ENCODE measurements at regions not wholly inside any gene's neighbourhood (a gene's known extent, or its start where the extent isn't known, plus 50 kb on each side); places are given as distances from the start of the nearest gene placed in this dataset.

DNA sequence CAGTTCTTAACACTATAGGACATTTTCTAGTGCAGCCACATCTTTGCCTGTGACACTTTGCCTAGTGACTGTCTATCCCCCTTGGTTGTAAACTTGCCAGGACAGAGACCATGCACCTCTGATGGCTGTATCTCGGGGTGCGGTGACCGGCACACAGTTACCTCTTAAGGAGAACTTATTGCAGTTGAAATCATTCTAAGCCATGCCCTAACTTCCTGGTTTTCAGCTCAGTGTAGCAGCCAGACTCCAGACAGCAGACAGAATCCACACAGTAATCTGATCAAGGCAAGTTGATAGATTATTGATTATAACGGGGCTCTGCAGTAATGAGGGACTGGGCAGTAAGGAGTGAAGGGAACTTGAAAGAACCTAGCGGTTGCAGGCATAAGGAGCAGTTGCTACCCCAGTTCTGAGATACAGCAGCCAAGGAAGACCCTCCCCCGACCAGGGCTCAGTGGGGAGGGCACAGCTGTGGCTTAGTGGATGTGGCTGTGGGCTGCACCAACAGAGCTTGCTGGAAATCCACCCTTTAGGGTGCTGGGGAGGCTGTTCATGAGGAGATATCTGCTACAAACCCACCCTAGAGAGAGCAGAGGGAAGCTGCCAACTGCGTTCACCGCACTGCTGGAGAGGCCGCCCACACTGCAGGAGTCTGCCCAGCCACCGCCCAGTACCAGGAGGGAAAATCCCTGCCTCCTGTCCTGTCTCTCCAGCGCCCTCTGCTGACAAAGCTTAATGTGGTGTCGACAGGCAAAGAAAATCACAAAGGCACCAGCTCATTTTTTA, 58.2 kb upstream of the BEGAIN start:
- TF ChIP-seq, protein P1, sequence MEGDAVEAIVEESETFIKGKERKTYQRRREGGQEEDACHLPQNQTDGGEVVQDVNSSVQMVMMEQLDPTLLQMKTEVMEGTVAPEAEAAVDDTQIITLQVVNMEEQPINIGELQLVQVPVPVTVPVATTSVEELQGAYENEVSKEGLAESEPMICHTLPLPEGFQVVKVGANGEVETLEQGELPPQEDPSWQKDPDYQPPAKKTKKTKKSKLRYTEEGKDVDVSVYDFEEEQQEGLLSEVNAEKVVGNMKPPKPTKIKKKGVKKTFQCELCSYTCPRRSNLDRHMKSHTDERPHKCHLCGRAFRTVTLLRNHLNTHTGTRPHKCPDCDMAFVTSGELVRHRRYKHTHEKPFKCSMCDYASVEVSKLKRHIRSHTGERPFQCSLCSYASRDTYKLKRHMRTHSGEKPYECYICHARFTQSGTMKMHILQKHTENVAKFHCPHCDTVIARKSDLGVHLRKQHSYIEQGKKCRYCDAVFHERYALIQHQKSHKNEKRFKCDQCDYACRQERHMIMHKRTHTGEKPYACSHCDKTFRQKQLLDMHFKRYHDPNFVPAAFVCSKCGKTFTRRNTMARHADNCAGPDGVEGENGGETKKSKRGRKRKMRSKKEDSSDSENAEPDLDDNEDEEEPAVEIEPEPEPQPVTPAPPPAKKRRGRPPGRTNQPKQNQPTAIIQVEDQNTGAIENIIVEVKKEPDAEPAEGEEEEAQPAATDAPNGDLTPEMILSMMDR (IDR thresholded peaks at IDR 0.05; ENCODE audit: low read depth, low read length): peak; percentile 85
- peak; percentile 59 for DNase-seq (ENCODE audit: extremely low read depth, low read depth)

DNA sequence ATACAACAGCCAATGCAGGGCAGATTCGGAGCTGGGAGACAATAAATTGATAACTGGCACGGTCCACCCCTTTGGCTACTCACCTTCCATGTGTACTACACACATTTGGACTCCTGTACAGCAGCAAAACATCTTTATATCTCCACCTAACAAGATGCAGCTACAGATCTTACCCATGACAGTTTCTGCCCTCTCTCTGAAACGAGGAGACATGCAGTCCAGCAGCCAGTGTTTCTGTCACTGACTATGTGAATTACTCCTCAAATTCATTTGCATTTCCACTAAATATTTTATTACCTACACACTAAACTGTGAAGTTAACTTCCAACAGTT, 58.7 kb upstream of the BEGAIN start:
- DNase-seq (ENCODE audit: extremely low read depth, low read depth): no peak
- TF ChIP-seq, protein P1 (IDR thresholded peaks at IDR 0.05; ENCODE audit: low read depth, low read length): no peak

DNA sequence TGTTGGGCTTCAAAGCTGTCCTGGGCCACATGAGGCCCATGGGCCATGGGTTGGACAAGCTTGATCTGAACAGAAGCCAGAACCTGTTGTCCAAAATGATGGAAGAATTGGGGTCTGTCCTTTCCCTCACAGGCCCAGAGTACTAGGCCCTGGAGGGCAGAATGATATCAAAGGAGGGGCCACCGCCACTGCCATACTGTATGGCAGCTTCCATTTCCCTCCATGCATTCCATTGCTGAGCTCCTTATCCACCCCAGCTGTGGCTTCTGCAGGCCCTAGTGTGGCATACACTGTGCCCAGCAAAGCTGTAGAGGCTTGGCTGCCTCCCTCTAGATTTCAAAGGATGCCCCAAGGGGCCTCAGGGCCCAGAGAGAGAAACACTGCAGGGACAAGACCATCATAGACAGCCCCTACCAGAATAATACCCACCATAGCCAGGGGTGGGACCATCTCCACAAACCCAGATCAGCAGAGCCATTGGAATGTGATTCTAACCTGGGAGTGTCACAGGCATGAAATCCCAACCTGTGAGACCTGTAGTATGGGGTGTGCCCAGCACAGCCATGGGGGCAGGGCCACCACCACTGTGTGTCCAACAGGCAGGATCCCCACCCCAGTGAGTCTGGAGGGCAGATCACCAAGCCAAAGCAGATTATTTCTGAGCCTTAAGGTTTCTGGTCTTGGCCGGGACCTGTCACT, 61.4 kb upstream of the BEGAIN start:
- TF ChIP-seq, protein P1 (IDR thresholded peaks at IDR 0.05; ENCODE audit: low read depth, low read length): no peak
- DNase-seq (ENCODE audit: extremely low read depth, low read depth): no peak

DNA sequence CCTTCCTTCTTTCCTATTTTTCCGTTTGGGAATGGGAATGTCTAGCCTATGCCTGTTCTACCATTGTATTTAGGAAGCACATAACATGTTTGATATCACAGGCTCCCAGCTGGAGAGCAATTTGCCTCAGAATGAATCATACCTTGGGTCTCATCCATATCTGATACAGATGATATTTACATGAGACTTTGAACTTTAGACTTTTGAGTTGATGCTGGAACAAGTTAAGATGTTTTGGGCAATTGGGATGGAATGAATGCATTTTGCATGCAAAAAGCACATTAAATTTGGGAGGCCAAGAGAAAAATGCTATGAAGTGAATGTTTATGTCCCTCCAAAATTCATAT, 61.9 kb upstream of the BEGAIN start:
- DNase-seq (ENCODE audit: extremely low read depth, low read depth): no peak
- TF ChIP-seq, protein P1 (IDR thresholded peaks at IDR 0.05; ENCODE audit: low read depth, low read length): no peak

DNA sequence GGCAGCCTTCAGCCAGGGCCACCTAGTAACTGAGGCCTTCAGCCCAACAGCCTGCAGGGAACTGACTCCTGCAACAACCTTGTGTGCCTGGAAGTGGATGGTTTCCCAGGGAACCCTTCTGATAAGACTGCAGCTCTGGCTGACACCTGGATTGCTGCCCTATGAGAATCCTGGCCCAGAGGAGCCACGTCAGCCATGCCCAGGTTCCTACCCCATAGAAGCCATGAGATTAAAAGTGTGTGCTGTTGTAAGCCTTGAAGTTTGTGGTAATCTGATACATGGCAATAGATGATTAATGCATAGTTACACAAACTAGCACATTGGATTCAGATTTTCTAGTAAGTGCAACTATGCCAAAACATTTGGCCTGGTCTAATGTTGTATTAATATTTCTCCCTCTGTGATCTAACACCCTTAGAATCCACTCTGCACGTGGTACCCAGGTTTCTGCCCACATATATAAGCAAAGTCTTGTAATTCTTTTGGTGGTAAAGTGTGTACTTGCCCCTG, 64.8 kb upstream of the BEGAIN start:
- DNase-seq (ENCODE audit: extremely low read depth, low read depth): peak; percentile 52
- TF ChIP-seq, protein P1 (IDR thresholded peaks at IDR 0.05; ENCODE audit: low read depth, low read length): no peak

DNA sequence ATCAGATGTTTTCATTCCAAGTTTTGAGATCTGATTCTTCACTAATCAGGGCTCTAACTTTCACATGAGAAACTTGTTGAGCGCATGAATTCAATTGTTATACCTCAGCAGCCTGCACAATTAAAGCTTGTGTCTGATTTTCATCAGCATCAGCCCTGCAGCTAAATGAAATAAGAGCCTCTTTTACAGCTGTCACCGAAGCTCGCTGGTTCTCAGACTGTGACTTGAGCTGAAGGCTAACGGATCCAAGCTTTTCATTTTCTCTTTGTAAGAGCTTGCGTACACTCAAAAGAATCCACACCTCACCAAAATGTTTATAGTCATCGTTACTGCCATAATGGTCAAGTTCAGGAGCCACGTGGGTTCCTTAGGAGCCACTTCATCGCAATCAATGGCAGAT, 65.5 kb upstream of the BEGAIN start:
- peak; percentile 60 for DNase-seq (ENCODE audit: extremely low read depth, low read depth)
- TF ChIP-seq, protein P1 (IDR thresholded peaks at IDR 0.05; ENCODE audit: low read depth, low read length): no peak

DNA sequence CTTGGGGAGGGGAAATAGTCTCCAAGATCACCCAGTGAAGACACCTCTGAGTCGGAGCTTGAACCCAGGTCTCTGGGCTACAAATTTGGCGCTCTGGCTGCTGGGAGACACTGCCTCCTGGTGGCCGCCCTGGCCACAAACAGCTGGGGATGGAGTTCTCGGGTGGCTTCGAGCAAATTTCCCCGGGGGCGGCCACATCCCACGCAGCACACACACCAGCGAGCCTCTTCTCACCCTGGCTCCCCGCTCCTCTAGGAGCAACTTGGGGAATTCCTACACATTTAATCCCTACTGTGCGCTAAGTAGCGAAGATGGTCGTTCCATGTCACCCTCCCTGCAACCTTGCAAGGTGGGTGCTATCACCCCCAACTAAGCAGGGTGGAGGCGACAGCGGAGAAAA, 66.2 kb upstream of the BEGAIN start:
- TF ChIP-seq, protein P1 (IDR thresholded peaks at IDR 0.05; ENCODE audit: low read depth, low read length): peak; percentile 26
- DNase-seq (ENCODE audit: extremely low read depth, low read depth): no peak

Data from AG09319 (cell line).